Adrenal gland (tissue), 9 donors: ENCODE measurements at regions not wholly inside any gene's neighbourhood (a gene's known extent, or its start where the extent isn't known, plus 50 kb on each side); places are given as distances from the start of the nearest gene placed in this dataset.

ENCODE experiments used
- DNase-seq, 7 donors: peaks; one replicate each; pipeline ENCODE4 v3.0.0-alpha.2; 2019 to 2020
- H3K27ac ChIP-seq, 5 donors: fragments of 200-600 bp; sonication (generic) in 4 of 5; 1 replicate in 3 of 5; 2 replicates in 2 of 5; pipeline versions ENCODE4 v1.5.1 to v1.8.0; 2016 to 2020; ENCODE audit warnings: mild to moderate bottlenecking in 1 of 5
- H3K27me3 ChIP-seq: fragments of 200-600 bp; 2 replicates; pipeline ENCODE4 v1.8.0; 2021
- H3K36me3 ChIP-seq, 2 donors: fragments of 200-600 bp; replicated peaks in 1 of 2; 1 replicate in 1 of 2; 2 replicates in 1 of 2; pipeline versions ENCODE4 v1.5.1 to v1.8.0; 2018 to 2022
- H3K4me1 ChIP-seq, 2 donors: fragments of 200-600 bp; replicated peaks in 1 of 2; 1 replicate in 1 of 2; 2 replicates in 1 of 2; pipeline versions ENCODE4 v1.5.1 to v1.8.0; 2018 to 2021
- H3K4me3 ChIP-seq, 4 donors: fragments of 200-600 bp; sonication (generic) in 3 of 4; one replicate each; pipeline ENCODE4 v1.5.1; 2016 to 2018
- H3K9me3 ChIP-seq, 3 donors: fragments of 200-600 bp; sonication (generic) in 1 of 3; replicated peaks in 1 of 3; 1 replicate in 2 of 3; 2 replicates in 1 of 3; pipeline versions ENCODE4 v1.5.1 to v1.8.0; 2016 to 2021
- POLR2A ChIP-seq, 2 donors: fragments of 450-650 bp; IDR thresholded peaks; one replicate each; pipeline ENCODE4 v1.6.1; 2017; ENCODE audit warnings: antibody characterized with exemption in 2 of 2, mild to moderate bottlenecking in 2 of 2, moderate library complexity in 1 of 2
- WGBS, 4 donors: extraction: QIAGEN DNeasy Blood & Tissue Kit in 2 of 4; methylation state at CpG; one replicate each; pipeline versions ENCODE4 v1.1.5 to v1.1.7; 2013 to 2017; 5-methylcytosine and 5-hydroxymethylcytosine counted together
- intact Hi-C, 2 donors: fragments of 100-400 bp; cut with DNase I; formaldehyde crosslinking; loops; one replicate each; pipeline versions ENCODE4 v1.14.1 to v1.15.0; 2022 to 2023
- TF ChIP-seq, protein P1 (sequence below), 6 experiments: fragments of 450-650 bp in 4 of 6; fragments of 200-600 bp in 2 of 6; sonication (generic) in 1 of 6; IDR thresholded peaks; 1 replicate in 5 of 6; 2 replicates in 1 of 6; pipeline versions ENCODE4 v1.5.1 to v1.8.0; 2016 to 2021; ENCODE audit warnings: antibody characterized with exemption in 6 of 6, mild to moderate bottlenecking in 2 of 6, moderate library complexity in 1 of 6
- donor health status: healthy with polysubstance abuse.
- donor health status: Bipolar disorder and iron deficiency.
- donor health status: DM: yes; HTN: yes; CAD: no.
- donor health status: DM: no; HTN: no; CAD: no.
- donor health status: DM: no; HTN: no; CAD: no.

DNA sequence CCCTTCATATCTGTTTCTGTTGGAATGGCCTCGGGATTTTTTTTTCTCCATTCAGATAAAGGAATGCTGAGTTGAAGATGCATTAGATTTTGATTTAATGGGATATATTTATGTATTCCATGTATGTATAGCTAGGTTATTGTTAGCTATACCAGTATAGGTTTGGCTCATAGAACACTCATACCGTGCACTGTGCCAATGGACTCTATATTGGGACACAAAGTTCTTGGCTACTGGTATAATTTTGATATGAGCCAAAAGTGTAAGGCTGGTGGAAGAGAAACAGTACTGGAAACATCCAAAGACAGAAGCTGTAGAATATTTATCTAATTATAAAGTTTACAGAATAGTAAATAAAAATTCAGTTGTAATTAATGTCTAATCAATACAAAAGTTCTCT lies 1912.1 kb downstream of the STIM2 start:
- WGBS, 4 donors: 58 to 71% (median 65%) methylated on average over 2 of the region's 2 CpGs

DNA sequence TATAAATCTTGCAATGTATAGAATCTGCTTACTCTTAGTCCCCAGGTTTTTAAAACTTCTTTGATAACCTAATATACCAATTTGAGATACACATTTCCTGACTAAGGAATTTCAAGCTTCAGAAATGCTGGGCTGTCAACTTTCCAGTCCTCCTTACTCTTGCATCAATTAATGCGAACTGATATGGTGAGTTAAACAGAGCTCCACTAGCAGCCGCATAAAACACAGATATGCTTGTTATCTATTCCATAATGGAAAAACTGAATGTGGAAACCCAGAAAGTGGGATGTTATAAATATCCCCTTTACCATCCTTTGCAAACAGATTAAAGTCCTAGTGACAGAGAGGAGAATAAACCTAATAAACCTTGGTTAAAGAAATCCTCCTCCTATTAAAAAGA lies 1913.7 kb downstream of the STIM2 start:
- intact Hi-C loops: no loop called here
- Histone ChIP-seq H3K27me3 (no peaks in the 10 kb centered on the region), H3K27ac (no peak overlapping the region), H3K36me3 (no peaks in the 10 kb centered on the region), H3K4me1 (no peaks in the 10 kb centered on the region), H3K4me3 (no peak overlapping the region), H3K9me3 (no peaks in the 10 kb centered on the region)
- DNase-seq: no peak
- no peak for TF ChIP-seq POLR2A (IDR thresholded peaks at IDR 0.05)
- TF ChIP-seq, protein P1, sequence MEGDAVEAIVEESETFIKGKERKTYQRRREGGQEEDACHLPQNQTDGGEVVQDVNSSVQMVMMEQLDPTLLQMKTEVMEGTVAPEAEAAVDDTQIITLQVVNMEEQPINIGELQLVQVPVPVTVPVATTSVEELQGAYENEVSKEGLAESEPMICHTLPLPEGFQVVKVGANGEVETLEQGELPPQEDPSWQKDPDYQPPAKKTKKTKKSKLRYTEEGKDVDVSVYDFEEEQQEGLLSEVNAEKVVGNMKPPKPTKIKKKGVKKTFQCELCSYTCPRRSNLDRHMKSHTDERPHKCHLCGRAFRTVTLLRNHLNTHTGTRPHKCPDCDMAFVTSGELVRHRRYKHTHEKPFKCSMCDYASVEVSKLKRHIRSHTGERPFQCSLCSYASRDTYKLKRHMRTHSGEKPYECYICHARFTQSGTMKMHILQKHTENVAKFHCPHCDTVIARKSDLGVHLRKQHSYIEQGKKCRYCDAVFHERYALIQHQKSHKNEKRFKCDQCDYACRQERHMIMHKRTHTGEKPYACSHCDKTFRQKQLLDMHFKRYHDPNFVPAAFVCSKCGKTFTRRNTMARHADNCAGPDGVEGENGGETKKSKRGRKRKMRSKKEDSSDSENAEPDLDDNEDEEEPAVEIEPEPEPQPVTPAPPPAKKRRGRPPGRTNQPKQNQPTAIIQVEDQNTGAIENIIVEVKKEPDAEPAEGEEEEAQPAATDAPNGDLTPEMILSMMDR (IDR thresholded peaks at IDR 0.05): no peak
- 51 to 69% (median 62%) methylated on average over 2 of the region's 2 CpGs for WGBS, 4 donors

More for the DNA sequence above, 1912.1 kb downstream of the STIM2 start:
- TF ChIP-seq, protein P1 (IDR thresholded peaks at IDR 0.05): no peak
- no peak for TF ChIP-seq POLR2A (IDR thresholded peaks at IDR 0.05)
- Histone ChIP-seq H3K4me3 (no peak overlapping the region), H3K9me3 (no peaks in the 10 kb centered on the region), H3K4me1 (no peaks in the 10 kb centered on the region), H3K27me3 (no peaks in the 10 kb centered on the region), H3K27ac (no peak overlapping the region), H3K36me3 (no peaks in the 10 kb centered on the region)
- intact Hi-C loops: no loop called here
- no peak for DNase-seq

DNA sequence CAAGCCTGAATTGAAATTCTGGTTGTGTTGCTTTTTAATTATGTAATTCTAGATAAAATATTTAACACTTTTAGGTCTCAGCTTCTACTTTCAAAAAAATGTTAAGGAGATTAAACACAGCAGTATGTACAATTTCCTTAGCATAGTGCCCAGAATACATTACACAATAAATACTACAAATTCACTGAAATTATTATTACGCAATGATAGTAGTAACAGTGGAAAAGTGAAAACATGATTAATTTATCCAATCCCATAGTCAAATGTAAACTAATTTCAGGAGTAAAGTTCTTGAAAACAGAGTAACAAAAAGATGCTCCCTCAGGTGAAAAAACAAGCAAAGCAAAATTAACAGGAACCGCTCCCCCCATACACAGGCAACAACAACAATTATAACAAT lies 1915.4 kb downstream of the STIM2 start:
- Histone ChIP-seq H3K4me1 (no peaks in the 10 kb centered on the region), H3K27ac (no peak overlapping the region), H3K36me3 (no peaks in the 10 kb centered on the region), H3K27me3 (no peaks in the 10 kb centered on the region), H3K9me3 (no peaks in the 10 kb centered on the region), H3K4me3 (no peak overlapping the region)
- TF ChIP-seq POLR2A (IDR thresholded peaks at IDR 0.05): no peak
- TF ChIP-seq, protein P1 (IDR thresholded peaks at IDR 0.05): no peak
- DNase-seq: no peak
- intact Hi-C loops: no loop called here
- WGBS, 4 donors: 84 to 91% (median 88%) methylated on average over 2 of the region's 2 CpGs

DNA sequence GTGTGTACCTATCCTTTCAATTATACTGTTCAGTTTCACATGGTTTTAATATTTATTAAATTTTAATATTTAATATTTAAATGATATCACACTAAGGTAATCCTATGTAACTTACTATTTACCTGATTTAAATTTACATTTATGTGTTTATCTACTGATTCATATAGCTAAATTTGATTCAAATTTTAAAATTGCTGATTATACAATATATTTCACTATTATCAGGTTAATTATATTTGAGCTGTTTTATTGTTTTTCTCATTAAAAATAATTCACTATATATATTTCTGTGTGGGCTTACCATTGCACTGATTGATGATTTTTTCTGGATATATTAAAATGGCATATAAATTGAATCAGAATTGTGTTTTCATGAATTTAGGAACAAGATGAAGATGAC lies 1923.5 kb downstream of the STIM2 start:
- Histone ChIP-seq H3K4me1 (no peaks in the 10 kb centered on the region), H3K27ac (no peak overlapping the region), H3K9me3 (no peaks in the 10 kb centered on the region), H3K4me3 (no peak overlapping the region), H3K36me3 (no peaks in the 10 kb centered on the region), H3K27me3 (no peaks in the 10 kb centered on the region)
- TF ChIP-seq, protein P1 (IDR thresholded peaks at IDR 0.05): no peak
- TF ChIP-seq POLR2A (IDR thresholded peaks at IDR 0.05): no peak
- DNase-seq: no peak
- intact Hi-C loops: no loop called here
